Esophagus (tissue), 2 donors: ENCODE measurements at regions not wholly inside any gene's neighbourhood (a gene's known extent, or its start where the extent isn't known, plus 50 kb on each side); places are given as distances from the start of the nearest gene placed in this dataset.
"Not testable (repeated sequence)": the region's sequence is repeated elsewhere in the genome, so short reads cannot be mapped to it uniquely, and the experiment has no call there.

ENCODE experiments used
- H3K27ac ChIP-seq, 2 donors: one replicate each; pipeline ENCODE4 v1.5.1; 2013; ENCODE audit warnings: low read depth in 2 of 2, mild to moderate bottlenecking in 2 of 2, inconsistent platforms in 1 of 2, low read length in 1 of 2, moderate library complexity in 1 of 2
- H3K27me3 ChIP-seq, 2 donors: one replicate each; pipeline ENCODE4 v1.6.1; 2013; ENCODE audit warnings: low read length in 2 of 2, control low read depth in 1 of 2, mild to moderate bottlenecking in 1 of 2; ENCODE audit not compliant: insufficient read depth in 2 of 2, control insufficient read depth in 1 of 2
- H3K36me3 ChIP-seq, 2 donors: one replicate each; pipeline ENCODE4 v1.6.1; 2013; ENCODE audit warnings: low read length in 1 of 2; ENCODE audit not compliant: control insufficient read depth in 2 of 2, insufficient read depth in 2 of 2
- H3K4me1 ChIP-seq, 2 donors: one replicate each; pipeline ENCODE4 v1.6.1; 2013; ENCODE audit warnings: low read length in 1 of 2; ENCODE audit not compliant: control insufficient read depth in 2 of 2, insufficient read depth in 2 of 2
- H3K4me3 ChIP-seq, 2 donors: one replicate each; pipeline ENCODE4 v1.5.1; 2013; ENCODE audit warnings: low read length in 2 of 2, mild to moderate bottlenecking in 2 of 2, low read depth in 1 of 2, moderate library complexity in 1 of 2
- H3K9me3 ChIP-seq, 2 donors: one replicate each; pipeline ENCODE4 v1.6.1; 2013; ENCODE audit warnings: mild to moderate bottlenecking in 2 of 2, low read depth in 1 of 2, low read length in 1 of 2, moderate library complexity in 1 of 2; ENCODE audit not compliant: control insufficient read depth in 2 of 2, insufficient read depth in 1 of 2
- WGBS, 2 donors: extraction: QIAGEN DNeasy Blood & Tissue Kit; methylation state at CpG; one replicate each; pipeline ENCODE4 v1.1.7; 2013; 5-methylcytosine and 5-hydroxymethylcytosine counted together
- donor health status: healthy with polysubstance abuse.
- donor health status: Bipolar disorder and iron deficiency.

DNA sequence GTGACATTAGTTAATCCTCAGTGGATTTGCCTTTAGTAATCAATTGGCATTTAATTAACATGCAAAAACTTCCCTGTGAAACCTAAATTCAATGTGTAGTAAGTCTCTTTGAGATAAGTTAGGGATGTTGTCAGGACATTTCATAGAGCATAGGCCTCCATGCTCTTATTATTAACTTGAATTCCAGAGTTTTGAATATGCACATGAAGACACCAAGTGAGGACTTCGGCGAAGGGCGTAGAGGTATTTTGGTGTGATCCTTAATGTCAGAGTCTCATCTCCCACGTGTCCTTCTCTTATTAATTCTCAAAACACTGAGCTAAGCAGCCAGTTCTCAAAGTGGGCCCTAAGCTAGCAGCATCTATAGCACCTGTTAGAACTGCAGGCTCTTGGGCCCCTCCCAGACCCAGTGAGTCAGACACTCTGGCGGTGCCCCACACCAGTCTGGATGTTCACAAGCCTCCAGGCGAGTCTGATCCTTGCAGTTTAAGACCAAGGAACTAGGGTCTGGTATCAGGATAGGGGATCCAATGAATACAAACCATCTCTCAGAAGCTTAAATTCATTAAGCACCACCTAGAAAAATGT lies 292.1 kb downstream of the QKI start:
- H3K9me3 ChIP-seq = no peaks in the 10 kb centered on the region
- no peaks in the 10 kb centered on the region for H3K27me3 ChIP-seq
- H3K4me1 ChIP-seq = no peaks in the 10 kb centered on the region
- no peak overlapping the region for H3K27ac ChIP-seq
- no peaks in the 10 kb centered on the region for H3K36me3 ChIP-seq
- H3K4me3 ChIP-seq = no peak overlapping the region
- 77 to 80% methylated on average over 6 of the region's 6 CpGs for WGBS, 2 donors

DNA sequence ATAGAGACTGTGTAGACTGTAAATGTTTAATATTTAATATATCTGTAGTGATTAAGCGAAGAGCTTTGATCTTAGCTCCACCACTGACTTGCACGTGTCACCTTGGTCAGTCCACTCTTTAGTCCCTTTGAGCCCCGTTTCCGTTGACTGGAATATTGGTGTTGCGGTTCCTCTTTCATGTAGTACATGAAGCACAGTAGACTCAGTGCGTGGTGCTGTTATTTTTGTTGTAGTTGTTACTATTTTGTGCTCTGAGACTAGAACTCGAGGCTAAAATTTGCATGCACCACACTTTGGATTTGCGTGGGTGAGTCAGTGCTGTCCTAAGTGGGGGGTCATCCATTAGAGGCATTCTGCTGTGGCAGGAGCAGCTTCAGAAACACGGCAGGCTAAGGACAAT lies 291.4 kb downstream of the QKI start:
- 80 to 84% methylated on average over 9 of the region's 9 CpGs for WGBS, 2 donors
- H3K4me1 ChIP-seq = no peaks in the 10 kb centered on the region

DNA sequence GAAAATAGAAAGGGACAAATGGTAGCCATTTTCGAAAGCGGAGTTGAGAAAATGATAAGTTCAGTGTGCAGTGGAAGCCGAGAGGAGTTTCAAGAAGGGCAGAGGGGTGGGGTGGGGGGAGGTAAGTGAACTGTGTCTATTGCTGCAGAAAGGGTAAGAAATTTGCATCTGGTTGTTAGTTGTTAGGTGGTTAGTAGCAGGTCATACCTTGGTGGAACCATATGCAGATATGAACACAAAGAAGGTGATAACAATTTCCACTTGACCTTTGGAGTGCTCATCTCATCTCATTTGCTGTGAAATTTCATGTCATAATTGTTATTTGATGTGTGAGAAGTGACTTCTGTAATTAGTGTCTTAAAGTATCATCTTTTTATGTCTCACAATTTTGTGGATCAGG lies 288.2 kb downstream of the QKI start:
- WGBS, 2 donors = 96 to 98% methylated on average over 3 of the region's 3 CpGs
- no peak overlapping the region for H3K4me3 ChIP-seq
- no peaks in the 10 kb centered on the region for H3K9me3 ChIP-seq
- no peaks in the 10 kb centered on the region for H3K4me1 ChIP-seq
- H3K36me3 ChIP-seq = no peaks in the 10 kb centered on the region
- no peaks in the 10 kb centered on the region for H3K27me3 ChIP-seq
- no peak overlapping the region for H3K27ac ChIP-seq

More for the DNA sequence above, 291.4 kb downstream of the QKI start:
- no peaks in the 10 kb centered on the region for H3K27me3 ChIP-seq
- no peak overlapping the region for H3K27ac ChIP-seq
- H3K36me3 ChIP-seq = no peaks in the 10 kb centered on the region
- H3K4me3 ChIP-seq = no peak overlapping the region
- no peaks in the 10 kb centered on the region for H3K9me3 ChIP-seq

DNA sequence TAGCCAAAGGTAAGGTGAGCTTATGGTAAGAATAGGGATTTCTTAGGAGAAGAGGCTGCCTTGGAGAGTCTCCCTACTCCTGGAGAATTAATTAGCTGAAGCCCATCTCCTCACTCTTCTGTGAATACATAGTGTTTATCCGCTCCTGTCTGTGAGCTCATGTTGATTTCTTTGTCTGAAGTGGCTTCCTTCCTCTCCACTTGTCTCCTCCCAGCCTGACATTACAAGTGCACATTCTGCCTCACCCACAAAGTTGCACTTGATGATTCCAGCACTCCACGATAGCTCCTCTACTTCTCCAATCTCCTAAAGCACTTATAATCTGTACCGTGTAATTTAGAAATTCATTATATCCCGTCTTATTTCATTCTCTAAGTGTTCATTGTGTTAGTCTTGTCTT lies 287.2 kb downstream of the QKI start:
- WGBS, 2 donors = 81 to 84% methylated on average over 4 of the region's 4 CpGs
- Histone ChIP-seq H3K27ac (no peak overlapping the region), H3K27me3 (no peaks in the 10 kb centered on the region), H3K4me1 (no peaks in the 10 kb centered on the region), H3K4me3 (no peak overlapping the region), H3K36me3 (no peaks in the 10 kb centered on the region), H3K9me3 (no peaks in the 10 kb centered on the region)

DNA sequence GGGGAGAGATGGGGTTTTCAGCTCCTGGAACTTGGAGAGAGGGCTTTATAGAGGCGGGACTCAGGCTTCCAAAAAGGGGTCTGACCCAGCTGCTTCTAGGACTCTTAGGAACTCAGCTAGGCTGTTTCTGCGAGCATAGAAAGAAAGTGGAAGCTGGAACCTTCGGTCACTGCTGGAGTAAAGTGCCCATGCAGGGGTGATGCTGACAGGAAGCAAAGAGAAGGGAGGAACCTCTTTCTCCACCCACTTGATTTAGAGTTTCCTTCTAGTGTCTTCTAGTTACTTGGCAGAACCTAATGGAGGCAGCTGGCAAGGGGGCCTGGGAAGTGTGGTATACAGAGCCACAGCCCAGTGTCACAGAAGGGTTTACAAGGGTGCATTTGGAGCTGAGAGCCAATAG lies 283.6 kb downstream of the QKI start:
- 88 to 90% methylated on average over 3 of the region's 3 CpGs for WGBS, 2 donors
- Histone ChIP-seq H3K27ac (no peak overlapping the region), H3K36me3 (no peaks in the 10 kb centered on the region)

DNA sequence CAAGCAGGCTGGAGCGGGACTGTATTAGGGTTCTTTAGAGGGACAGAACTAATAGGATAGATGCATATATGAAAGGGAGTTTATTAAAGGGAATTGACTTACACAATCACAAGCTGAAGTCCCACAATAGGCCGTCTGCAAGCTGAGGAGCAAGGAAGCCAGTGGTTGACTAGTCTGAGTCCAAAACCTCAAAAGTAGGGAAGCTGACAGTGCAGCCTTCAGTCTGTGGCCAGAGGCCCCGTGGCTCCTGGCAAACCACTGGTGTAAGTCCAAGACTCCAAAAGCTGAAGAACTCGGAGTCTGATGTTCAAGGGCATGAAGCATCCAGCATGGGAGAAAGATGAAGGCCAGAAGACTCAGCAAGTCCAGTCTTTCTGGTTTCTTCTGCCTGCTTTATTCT lies 281.8 kb downstream of the QKI start:
- not testable (repeated sequence) for H3K4me1 ChIP-seq, H3K4me3 ChIP-seq, H3K9me3 ChIP-seq, H3K27ac ChIP-seq, H3K36me3 ChIP-seq, H3K27me3 ChIP-seq
- WGBS, 2 donors = 72 to 84% methylated on average over 4 of the region's 4 CpGs

More for the DNA sequence above, 283.6 kb downstream of the QKI start:
- no peaks in the 10 kb centered on the region for H3K9me3 ChIP-seq
- no peaks in the 10 kb centered on the region for H3K27me3 ChIP-seq
- H3K4me3 ChIP-seq = no peak overlapping the region
- no peaks in the 10 kb centered on the region for H3K4me1 ChIP-seq

DNA sequence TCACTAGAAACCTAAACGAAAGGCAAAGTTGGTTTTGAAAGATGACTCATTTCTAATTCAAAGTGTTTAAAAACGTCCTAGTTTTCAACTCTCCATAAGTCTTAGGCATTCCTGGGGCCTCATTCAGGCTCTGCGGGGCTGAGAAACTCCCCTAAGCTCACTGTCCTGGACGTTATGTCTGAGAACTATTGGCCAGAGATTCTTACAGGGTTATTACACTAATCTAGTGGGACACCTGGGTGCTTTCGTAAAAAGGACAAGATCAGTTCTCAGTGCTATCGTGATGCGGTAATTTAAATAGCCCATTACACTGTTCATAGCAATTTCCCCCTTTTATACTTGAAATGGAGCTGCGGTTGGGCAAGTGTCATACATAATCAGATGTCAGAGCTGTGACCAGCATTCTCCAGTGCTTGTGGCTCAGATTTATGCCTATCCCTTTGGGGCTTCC lies 280.9 kb downstream of the QKI start:
- Histone ChIP-seq H3K27ac (no peak overlapping the region), H3K9me3 (no peaks in the 10 kb centered on the region), H3K4me3 (no peak overlapping the region), H3K36me3 (no peaks in the 10 kb centered on the region), H3K4me1 (no peaks in the 10 kb centered on the region), H3K27me3 (no peaks in the 10 kb centered on the region)
- 54 to 64% methylated on average over 8 of the region's 8 CpGs for WGBS, 2 donors

DNA sequence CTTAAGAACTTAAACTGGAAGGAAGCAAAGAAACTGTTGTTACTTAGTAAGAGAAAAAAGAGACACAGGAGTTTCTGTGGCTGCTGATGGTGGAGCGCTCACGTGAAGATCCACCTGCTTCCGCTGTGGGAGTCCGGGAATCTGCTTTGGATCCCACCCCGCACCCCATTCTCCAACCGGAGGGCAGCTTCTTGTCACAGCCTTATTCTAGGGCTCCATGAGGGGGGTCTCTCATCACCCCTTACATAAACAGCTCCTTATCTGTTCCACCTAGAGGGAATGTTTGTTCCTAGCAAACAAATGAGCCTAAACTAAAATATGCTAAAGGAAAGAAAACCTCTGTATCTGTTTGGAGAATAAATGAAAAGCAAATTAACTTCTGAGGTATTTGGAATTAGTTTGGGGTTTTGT lies 280.5 kb downstream of the QKI start:
- WGBS, 2 donors = 70 to 82% methylated on average over 6 of the region's 6 CpGs

DNA sequence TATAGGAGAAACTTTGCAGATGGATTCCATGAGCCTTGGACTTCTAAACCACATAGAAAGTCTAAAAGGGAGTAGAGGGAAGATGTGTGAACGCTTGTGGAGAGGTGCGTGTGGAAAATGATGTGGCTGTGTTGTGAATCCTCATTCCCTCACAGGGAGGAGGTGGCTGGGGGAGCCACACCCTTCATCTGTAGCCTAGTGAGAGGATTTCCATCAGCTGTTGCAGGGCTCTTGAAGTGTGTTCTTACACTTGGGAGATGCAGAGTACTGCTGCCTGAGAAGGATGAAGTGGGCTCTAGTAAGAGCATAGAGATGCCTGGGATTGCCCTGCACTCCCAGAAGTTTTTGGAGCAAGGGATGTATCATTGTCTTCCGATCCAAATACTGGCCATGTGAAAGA lies 279.6 kb downstream of the QKI start:
- H3K4me3 ChIP-seq = no peak overlapping the region
- H3K27ac ChIP-seq = no peak overlapping the region
- 92 to 97% methylated on average over 3 of the region's 3 CpGs for WGBS, 2 donors
- H3K36me3 ChIP-seq = no peaks in the 10 kb centered on the region
- no peaks in the 10 kb centered on the region for H3K9me3 ChIP-seq
- no peaks in the 10 kb centered on the region for H3K4me1 ChIP-seq
- H3K27me3 ChIP-seq = no peaks in the 10 kb centered on the region

More for the DNA sequence above, 280.5 kb downstream of the QKI start:
- H3K4me3 ChIP-seq = no peak overlapping the region
- no peaks in the 10 kb centered on the region for H3K27me3 ChIP-seq
- no peak overlapping the region for H3K27ac ChIP-seq
- no peaks in the 10 kb centered on the region for H3K4me1 ChIP-seq
- no peaks in the 10 kb centered on the region for H3K36me3 ChIP-seq
- H3K9me3 ChIP-seq = no peaks in the 10 kb centered on the region

DNA sequence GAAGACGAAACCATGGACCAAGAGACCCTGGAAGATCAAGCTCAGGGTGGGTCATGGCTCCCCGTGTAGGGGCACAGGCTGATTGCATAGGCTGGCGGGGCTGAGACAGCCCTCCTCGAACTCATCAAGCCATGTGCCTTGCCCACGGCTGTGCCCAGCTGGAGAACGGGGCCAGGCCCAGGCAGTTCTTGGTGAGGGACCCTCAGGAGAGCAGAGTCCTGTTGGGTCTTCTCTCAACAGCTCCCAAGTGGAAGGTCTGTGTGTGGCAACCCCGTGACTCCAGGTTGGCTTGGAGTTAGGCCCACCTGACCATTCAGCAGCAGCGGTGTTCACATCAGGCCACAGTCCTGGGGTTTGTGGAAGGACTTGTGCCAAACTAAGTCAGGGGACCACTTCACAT lies 276.5 kb downstream of the QKI start:
- no peaks in the 10 kb centered on the region for H3K36me3 ChIP-seq
- no peak overlapping the region for H3K4me3 ChIP-seq
- H3K4me1 ChIP-seq = no peaks in the 10 kb centered on the region
- no peaks in the 10 kb centered on the region for H3K27me3 ChIP-seq
- H3K27ac ChIP-seq = no peak overlapping the region
- H3K9me3 ChIP-seq = no peaks in the 10 kb centered on the region
- 90 to 93% methylated on average over 8 of the region's 8 CpGs for WGBS, 2 donors
